Chondrocyte (in vitro differentiated cells): ENCODE measurements at regions not wholly inside any gene's neighbourhood (a gene's known extent, or its start where the extent isn't known, plus 50 kb on each side); places are given as distances from the start of the nearest gene placed in this dataset.

ENCODE experiments used
- DNase-seq: peaks from one replicate; pipeline ENCODE4 v3.0.0; 2021; ENCODE audit warnings: mixed read lengths, low spot score
- H3K27ac Mint-ChIP-seq: one replicate; pipeline ENCODE4 v1.8.0; 2021; ENCODE audit warnings: mild to moderate bottlenecking, moderate library complexity, mixed read lengths; ENCODE audit not compliant: unreplicated experiment
- H3K27me3 Mint-ChIP-seq: 2 replicates; pipeline ENCODE4 v1.8.0; 2021; ENCODE audit warnings: low read depth, mixed read lengths
- H3K36me3 Mint-ChIP-seq: 2 replicates; pipeline ENCODE4 v1.8.0; 2021; ENCODE audit warnings: low read depth, mixed read lengths
- H3K4me1 Mint-ChIP-seq: 2 replicates; pipeline ENCODE4 v1.8.0; 2021; ENCODE audit warnings: low read depth, mild to moderate bottlenecking, mixed read lengths
- H3K4me3 Mint-ChIP-seq: one replicate; pipeline ENCODE4 v1.8.0; 2021; ENCODE audit warnings: mild to moderate bottlenecking, moderate library complexity, mixed read lengths; ENCODE audit not compliant: unreplicated experiment
- H3K9me3 Mint-ChIP-seq: 2 replicates; pipeline ENCODE4 v1.8.0; 2021; ENCODE audit warnings: low read depth, mixed read lengths
- TF ChIP-seq, protein P1 (sequence below): fragments of 200-600 bp; sonication (generic); IDR thresholded peaks from 2 replicates; pipeline ENCODE4 v1.5.0; 2021; ENCODE audit warnings: antibody characterized with exemption, mild to moderate bottlenecking, moderate library complexity

DNA sequence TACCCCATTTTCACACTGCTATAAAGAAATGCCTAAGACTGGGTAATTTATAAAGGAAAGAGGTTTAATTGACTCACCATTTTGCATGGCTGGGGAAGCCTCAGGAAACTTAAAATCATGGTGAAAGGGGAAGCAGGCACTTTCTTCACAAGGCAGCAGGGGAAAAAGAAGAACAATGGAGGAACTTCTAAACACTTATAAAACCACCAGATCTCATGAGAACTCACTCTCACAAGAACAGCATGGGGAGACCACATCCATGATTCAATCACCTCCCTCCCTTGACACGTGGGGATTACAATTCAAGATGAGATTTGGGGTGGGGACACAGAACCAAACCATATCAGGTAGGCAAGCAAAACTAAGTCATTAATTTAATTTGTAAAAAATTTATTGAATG is 343.2 kb downstream of the FRK start:
- Mint-ChIP-seq H3K36me3 (no peaks in the 10 kb centered on the region), H3K4me1 (no peaks in the 10 kb centered on the region), H3K27me3 (no peaks in the 10 kb centered on the region), H3K9me3 (no peaks in the 10 kb centered on the region), H3K27ac (no peak overlapping the region), H3K4me3 (no peak overlapping the region)
- DNase-seq, result no peak
- TF ChIP-seq, protein P1, sequence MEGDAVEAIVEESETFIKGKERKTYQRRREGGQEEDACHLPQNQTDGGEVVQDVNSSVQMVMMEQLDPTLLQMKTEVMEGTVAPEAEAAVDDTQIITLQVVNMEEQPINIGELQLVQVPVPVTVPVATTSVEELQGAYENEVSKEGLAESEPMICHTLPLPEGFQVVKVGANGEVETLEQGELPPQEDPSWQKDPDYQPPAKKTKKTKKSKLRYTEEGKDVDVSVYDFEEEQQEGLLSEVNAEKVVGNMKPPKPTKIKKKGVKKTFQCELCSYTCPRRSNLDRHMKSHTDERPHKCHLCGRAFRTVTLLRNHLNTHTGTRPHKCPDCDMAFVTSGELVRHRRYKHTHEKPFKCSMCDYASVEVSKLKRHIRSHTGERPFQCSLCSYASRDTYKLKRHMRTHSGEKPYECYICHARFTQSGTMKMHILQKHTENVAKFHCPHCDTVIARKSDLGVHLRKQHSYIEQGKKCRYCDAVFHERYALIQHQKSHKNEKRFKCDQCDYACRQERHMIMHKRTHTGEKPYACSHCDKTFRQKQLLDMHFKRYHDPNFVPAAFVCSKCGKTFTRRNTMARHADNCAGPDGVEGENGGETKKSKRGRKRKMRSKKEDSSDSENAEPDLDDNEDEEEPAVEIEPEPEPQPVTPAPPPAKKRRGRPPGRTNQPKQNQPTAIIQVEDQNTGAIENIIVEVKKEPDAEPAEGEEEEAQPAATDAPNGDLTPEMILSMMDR, result no peak

DNA sequence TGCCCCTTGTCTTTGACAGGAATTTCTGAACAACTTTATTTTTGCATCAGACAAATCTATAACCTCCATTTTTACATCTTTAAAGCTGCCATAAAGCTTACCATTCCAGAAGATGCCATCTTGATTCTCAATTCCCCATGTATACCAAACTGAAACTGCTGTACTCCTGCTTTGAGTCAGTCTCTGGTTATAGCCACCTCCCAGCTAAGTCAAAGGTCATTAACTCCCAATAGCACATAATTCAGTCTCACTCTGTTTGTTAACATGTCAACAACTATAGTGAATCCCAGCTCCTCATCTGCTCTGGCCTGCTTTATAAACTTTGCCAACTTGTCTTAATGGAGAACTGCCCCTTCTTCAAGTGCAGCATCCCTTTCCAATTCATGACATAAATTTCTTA is 343.6 kb downstream of the FRK start:
- Mint-ChIP-seq H3K9me3 (no peaks in the 10 kb centered on the region), H3K36me3 (no peaks in the 10 kb centered on the region), H3K27ac (no peak overlapping the region), H3K27me3 (no peaks in the 10 kb centered on the region), H3K4me1 (no peaks in the 10 kb centered on the region), H3K4me3 (no peak overlapping the region)
- TF ChIP-seq, protein P1, result no peak
- no peak for DNase-seq

DNA sequence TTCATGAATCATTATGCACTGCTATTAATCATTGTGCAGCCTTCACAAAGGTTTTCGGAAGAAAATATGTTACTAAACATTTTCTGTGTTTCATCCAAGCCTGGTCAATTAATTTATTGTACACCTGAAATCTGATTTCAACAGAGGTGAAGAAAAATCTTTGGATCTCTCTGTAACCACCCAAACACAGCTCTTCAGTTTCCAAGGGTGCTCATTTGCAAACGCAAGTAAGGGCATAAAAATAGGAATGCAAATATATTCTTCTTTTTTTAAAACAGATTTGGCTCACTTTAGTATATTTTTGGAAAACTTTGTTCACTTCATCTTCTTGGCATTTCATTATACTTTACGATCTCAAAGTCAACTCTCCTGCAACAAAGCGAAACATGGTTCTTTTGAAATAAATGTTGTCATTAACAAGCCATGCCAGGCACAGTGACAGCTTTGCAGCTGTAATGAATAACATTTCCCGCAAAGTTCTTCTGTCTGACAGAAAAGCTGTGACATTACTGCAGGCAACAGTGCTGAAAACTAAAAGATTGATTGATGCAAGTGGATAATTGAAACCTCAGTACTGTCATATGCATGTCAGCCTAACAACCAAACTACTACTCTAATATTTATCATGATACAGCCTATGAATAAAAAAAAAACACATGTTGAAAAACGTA is 348.3 kb downstream of the FRK start:
- Mint-ChIP-seq H3K9me3 (no peaks in the 10 kb centered on the region), H3K4me3 (no peak overlapping the region), H3K36me3 (no peaks in the 10 kb centered on the region), H3K27ac (no peak overlapping the region), H3K4me1 (no peaks in the 10 kb centered on the region), H3K27me3 (no peaks in the 10 kb centered on the region)
- DNase-seq, result no peak
- TF ChIP-seq, protein P1, result no peak

DNA sequence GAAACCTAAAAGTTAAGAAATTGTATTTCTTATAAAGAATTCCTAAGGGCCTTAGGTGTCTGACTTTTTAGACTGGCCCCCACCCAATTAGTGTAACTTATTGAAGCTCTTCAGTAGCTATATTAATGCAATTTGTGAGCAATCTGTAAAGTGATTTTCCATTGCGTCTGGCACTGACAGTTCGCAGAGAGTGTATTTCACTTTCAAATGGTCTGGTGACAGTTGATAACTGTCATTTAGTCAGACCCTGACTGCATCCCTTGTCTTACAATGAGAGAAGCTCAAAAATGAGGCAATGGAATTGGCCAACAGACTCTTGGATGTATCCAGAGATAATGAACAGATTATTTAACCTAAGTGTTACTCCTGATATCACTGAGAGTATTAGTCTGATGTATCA is 351.8 kb downstream of the FRK start:
- H3K36me3 Mint-ChIP-seq, result no peaks in the 10 kb centered on the region
- TF ChIP-seq, protein P1, result no peak
- no peaks in the 10 kb centered on the region for H3K9me3 Mint-ChIP-seq
- no peaks in the 10 kb centered on the region for H3K4me1 Mint-ChIP-seq
- no peak overlapping the region for H3K4me3 Mint-ChIP-seq
- H3K27me3 Mint-ChIP-seq, result no peaks in the 10 kb centered on the region
- no peak for DNase-seq
- H3K27ac Mint-ChIP-seq, result no peak overlapping the region

DNA sequence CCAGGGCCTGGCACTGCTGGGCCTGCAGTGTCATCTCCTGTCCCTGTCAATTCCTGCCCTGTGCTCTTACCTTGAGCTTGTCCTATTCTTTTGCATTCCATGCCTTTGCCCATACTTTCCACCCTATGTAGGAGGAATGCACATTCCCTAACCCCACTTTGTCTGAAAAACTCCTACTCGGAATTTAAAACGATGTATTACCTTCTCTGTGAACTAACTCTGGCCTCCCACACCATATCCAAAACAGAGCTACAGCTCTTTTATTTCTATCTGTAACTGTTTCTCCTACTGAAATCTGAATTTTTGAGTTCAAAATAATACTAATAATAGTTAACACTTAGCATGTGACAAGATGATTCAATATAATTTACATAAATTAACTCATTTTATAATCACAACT is 353.7 kb downstream of the FRK start:
- TF ChIP-seq, protein P1, result no peak
- Mint-ChIP-seq H3K9me3 (peaks cover 9% of the 10 kb centered on the region), H3K4me1 (no peaks in the 10 kb centered on the region), H3K27me3 (no peaks in the 10 kb centered on the region), H3K27ac (no peak overlapping the region), H3K4me3 (no peak overlapping the region), H3K36me3 (no peaks in the 10 kb centered on the region)
- DNase-seq, result no peak
